Raji (cell line): ENCODE measurements at regions not wholly inside any gene's neighbourhood (a gene's known extent, or its start where the extent isn't known, plus 50 kb on each side); places are given as distances from the start of the nearest gene placed in this dataset.

Source experiments
- POLR2A ChIP-seq: IDR thresholded peaks from 2 replicates; pipeline ENCODE4 v1.6.1; 2011; ENCODE audit warnings: low read depth, low read length, control low read depth; ENCODE audit not compliant: insufficient read depth

DNA sequence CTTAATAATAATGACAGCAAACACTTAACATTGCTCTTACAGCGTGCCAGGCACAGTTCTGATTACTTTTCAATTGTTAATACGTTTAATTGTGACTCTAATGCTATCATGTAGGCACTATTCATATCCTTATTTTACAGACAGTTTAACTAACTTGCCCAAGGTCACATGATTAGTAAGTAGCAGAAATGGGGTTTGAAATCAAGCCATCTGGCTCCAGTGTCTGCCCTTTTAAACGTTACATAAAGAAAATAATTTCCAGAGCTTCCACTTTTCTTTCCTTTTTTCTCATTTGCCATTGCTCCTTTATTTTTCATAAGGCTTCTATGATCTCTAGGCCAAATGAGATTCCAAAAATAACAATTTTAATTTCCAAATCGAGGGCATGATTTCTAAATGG, 50.6 kb upstream of the IKZF2 start:
- TF ChIP-seq POLR2A: no peak

DNA sequence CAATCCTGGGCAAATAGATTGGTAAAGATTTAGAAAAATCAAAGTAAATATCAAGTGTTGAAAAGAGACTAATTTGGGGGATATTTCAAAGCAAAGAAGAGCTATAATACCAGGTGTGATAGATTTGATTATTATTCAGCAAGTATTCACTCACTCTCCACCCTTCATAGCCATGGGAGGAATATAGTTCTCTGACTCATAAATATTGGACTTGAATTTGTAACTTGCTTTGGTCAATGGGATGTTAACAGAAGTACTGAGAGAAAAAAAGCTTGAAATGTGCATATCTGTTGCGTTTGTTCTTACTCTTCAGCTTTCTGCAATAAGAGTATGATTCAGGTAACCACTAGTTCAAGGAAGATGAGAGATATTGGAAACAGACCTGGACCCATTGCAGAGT, 54.5 kb upstream of the IKZF2 start:
- TF ChIP-seq POLR2A: no peak

DNA sequence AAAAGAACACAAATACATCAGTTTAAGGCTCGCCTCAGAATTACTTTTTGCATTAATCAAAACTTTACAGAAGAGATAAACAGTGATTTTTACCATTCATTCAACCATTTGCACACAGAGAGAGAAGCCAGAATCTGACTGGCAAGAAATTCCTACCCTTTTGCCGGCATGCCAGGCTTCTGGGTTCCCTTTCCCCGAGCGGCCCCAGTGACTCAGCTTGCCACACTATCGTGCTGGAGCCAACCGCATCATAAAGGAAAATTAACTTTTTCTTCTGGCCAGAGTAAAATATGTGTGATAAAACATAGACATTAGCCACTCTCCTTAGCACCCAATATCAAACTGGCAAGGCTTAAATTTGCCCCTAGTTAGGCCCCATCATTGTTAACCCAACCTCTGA, 61.8 kb upstream of the IKZF2 start:
- TF ChIP-seq POLR2A: no peak

DNA sequence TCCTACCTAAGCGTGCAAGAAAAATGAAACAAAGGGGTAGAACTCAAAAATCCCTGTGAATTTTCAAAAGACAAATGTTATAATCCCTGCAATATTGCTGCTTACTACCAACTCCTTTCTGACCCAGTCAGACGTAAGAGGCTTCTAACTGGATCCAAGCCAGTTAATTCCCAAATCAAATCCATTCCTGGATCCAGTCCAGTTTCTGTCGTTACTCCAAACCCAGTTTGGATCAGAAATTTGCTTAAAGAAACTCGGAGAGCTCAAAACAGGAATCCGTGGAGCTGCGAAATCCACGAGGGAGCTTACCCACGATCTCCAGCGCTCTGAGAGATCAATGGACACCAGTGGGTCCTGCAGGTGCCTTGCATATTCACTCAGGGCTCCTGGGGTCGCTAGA, 62.8 kb upstream of the IKZF2 start:
- no peak for TF ChIP-seq POLR2A

DNA sequence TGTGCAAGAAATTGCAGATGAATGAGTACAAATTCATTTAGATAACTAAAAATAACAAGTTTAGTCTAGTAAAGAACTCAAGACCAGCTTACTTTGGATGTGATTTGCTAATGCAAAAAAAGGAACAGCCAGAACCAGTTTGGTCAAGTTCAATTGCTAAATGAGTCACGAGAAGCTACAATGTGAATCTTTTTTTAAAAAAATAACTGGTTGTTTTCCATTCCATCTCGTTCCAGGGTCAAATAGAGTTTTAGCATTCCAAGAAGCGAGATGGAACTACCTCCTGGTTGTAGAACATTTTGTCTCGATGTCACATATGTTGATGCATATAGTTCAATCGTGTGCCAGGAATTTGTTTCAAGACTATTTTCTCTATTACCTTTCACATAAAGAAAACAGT, 65.0 kb upstream of the IKZF2 start:
- TF ChIP-seq POLR2A: no peak

DNA sequence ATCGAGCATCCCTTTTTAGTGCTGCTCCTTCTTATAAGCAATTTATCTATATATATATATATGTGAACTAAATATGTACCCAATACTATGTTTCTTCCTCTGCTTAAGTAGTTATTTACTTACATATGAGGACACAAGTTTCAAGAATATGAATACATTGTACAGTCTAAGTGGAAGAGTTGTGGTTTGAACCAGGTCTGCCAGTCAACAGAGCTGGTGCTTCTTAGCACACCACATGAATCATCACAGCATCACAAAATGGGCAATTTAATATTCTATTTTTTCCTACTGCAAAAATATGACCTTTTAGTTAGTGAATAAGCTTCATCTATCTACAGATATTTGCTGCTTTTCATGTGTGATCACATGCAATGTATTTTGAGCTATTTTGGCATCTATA, 64.4 kb upstream of the SPAG16 start:
- TF ChIP-seq POLR2A: no peak

DNA sequence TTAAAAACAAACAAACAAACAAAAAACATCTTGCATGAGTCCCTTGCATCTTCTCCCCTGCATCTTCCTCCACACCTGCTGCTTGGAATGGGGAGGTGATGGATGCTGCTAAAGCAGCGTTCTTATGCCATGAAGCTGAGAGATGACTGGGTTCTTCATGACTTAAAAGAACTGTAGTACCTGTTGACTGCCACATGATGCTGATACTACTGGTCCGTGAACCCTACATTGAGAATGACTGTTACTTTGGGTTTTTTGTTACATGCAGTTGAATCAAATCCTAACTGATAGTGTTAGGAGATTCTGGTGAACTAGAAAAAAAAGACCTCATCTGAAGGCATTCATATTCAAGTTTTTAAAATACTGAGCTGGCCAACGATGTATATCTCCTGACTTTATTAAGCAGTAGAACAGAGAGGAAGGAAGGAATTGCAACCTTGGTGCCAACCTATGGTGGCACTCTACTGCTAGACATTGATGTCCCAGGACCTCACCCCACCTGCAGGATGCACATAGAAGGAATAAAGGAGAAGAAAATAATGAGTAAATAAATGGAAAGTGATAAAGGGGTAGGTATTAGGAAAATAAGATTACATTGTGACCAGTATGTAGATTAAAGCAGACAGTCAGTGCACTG, 63.2 kb upstream of the SPAG16 start:
- TF ChIP-seq POLR2A: no peak

DNA sequence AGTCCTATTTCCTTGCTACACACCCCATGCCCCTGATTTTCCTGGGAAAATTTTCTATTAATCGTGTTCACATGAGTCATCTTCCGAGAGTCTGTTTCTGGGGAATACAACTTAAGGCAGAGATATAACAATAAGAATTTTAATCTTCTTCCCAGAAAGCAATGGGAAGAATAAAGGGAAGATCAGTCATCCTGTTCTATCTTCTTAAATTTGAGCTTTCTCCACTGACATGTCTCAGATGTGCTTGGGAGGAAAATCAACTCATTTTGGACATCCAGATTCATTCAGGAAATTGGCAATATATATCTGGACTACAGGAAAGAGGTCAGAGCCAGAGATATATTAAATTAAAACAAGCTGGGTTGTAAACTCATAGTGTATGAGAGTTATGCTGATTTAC, 62.3 kb upstream of the SPAG16 start:
- no peak for TF ChIP-seq POLR2A

DNA sequence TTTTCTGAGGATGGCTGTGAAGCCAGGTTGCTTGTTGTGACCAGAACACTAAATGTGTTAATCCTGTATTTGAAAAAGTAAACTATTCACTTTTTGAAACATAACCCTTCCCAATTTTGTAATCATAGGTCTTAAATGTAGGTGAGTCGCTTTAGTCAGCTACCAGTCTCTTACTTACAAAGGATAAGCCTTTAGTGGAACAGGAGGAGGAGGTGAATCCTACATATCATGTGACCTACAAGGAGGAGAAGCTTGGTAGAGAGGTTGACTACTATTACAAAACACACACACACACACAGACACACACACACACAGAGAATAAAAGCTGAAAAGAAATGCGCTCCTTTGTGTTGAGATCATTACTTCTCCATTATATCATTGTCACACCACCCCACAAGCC, 59.9 kb upstream of the SPAG16 start:
- TF ChIP-seq POLR2A: no peak

DNA sequence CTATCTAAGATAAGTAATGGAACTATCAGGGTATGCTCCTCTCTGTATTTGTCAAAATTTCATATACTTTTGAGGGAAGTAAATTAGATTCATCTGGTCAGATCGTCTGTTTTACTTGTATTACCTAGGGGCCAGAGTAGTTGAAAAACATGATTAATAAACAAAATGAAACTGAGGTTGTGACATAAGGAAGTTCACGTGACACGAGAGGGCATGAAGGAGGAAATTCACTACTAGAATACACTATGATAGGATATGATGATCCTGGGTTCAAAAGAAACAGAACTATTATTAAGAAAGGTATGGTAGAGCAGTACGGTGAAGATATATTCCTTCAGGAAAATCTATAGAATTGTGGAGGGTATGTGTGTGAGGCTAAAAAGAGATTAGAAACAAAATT, 58.4 kb upstream of the SPAG16 start:
- no peak for TF ChIP-seq POLR2A

DNA sequence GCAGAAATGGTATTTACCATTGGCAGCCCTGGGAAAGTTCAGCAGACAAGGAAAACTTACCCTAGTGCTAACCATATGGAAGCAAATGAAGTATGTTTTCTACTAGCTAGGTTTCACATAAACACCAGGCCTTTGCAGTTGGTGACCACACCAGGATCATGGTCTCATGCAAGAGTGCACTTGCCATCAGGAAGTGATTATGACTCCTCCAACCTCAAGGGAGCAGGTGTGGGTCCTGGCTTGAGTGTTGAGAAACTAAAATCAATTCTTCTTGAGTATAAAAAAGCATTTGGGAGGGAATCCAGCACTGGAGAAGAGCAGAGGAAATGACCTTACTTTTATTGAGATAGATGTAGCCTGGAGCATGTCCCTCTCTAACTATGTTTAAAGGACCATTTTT, 56.8 kb upstream of the SPAG16 start:
- 0 out of 2 replicates have a peak, but pooled peaks have one; percentile 25 for TF ChIP-seq POLR2A

DNA sequence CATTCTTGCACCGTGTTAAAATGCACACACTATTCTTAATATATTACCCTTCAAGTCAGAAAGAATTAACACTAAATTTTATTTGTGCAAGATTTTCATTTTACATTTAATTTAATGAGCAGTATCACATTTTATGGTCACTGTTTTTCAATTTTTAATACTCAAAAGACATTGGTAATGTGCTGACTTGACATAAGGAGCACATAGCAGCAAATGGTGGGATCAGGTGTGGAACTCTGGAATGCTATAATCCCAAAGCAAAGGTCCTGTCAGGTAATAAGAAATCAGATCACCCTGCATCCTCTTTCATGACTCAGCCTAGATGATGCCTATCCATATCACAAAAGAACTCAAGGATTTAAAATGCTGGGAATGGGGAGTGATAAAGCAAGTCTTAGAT, 55.6 kb upstream of the SPAG16 start:
- TF ChIP-seq POLR2A: no peak

DNA sequence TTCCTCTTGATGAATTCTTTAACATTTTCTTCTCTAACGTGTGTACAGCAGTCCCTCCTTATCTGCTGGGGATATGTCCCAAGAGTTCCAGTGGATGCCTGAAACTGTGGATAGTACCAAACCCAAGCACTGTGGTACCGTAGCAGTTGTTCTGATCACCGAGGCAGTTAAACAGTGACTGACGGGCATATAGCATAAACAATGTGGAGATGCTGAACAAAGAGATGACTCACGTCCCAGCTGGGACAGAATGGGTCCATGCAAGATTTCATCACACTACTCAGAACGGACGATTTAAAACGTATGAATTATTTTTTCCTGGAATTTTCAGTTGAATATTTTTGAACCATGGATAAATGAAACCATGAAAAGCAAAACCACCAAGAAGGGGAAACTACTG, 54.5 kb upstream of the SPAG16 start:
- TF ChIP-seq POLR2A: no peak

DNA sequence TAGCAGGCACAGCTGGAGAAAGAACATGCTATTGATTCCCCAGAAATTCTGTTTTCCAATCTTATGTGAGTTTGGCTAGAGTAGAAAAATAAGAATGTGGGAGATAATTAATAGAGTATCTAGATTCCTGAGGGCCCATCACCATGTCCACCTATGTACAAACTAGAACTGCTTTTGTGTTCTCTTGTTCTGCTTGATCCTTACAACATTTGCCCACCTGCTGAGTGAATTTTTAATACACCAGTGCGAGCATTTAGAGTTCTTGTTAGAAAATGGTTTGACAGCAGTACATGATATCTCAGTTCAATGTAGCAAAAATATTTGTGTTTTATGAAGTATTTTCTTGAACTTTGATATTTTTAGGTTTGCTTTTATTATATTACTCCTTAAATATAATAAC, 52.3 kb upstream of the SPAG16 start:
- no peak for TF ChIP-seq POLR2A

DNA sequence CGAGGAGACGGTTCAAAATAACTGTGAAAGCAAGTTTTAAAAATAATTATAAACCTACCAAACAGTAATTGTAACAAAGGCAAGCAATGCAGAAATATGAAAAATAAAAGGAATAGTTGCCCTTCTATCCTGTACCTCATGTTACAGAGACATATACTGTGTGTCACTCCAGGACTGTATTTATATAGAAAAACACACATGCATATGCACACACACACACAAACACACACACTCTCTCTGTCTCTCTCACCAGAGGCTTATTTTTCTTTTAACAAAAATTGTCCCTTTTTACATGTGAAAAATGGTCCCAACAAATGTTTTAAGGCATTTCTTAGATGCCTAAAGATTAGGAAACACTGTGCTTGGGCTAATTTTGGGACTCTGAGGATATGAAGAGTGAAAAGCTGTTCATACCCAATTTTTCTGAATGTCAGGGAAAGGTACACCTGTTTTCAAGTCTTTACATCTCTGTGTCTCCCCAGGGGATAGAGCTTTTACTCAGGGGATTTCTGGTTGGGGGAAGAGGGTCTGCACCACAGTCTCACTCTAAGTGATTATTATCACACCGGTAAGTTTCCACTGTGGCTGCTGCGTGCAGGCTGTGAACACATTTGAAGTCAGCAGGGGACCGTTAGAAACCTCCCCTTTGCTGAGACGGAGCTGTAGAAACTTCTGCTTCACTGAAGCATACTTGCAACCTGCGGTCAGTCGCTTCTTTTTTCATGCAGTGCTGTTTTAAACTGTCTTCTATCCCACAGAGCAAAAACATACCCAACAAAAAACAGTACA, 51.4 kb upstream of the SPAG16 start:
- peak; percentile 39 for TF ChIP-seq POLR2A

DNA sequence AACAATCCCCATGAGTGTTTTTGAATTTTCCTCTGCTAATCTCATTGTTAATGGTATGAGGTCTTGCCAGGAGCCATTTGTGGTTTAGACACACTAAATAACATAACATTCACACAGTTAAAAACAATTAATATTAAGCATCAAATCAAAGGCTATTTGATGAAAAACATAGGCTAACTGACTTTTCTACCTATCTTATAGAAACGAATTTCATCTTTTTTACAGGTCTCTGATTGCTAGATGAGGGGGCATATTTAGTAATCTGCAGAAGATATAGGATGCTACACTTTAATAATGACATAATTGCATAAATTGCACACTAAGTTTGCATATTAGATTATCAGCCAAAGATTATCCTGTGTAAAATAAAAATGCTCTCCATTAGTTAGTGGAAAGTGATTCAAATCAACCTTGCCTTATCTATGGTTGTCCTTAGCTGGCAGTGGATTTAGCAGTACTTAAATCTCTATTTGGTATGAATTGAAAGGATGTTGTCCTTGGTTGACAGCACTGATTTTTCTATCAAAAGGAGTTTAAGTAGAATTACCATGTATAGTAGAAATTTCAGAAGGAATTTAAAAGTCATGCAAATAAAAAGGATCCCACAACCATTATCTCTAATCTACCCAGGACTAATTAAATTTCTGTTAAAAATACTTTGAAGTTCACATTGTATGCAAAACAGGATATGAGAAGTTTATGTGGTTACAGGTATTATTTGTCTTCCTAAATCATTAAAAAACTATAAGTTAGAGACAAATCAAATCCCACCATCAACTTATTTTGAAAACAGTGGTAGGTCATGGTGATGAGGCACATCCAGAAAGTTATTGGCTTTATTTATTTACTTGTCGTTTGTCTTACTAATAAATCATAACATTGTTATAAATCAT, 50.6 kb upstream of the SPAG16 start:
- peak; percentile 10; the same call in 1 of the 2 replicates for TF ChIP-seq POLR2A
